ENCODE measurements at regions not wholly inside any gene's neighbourhood (a gene's known extent, or its start where the extent isn't known, plus 50 kb on each side); places are given as distances from the start of the nearest gene placed in this dataset.

DNA sequence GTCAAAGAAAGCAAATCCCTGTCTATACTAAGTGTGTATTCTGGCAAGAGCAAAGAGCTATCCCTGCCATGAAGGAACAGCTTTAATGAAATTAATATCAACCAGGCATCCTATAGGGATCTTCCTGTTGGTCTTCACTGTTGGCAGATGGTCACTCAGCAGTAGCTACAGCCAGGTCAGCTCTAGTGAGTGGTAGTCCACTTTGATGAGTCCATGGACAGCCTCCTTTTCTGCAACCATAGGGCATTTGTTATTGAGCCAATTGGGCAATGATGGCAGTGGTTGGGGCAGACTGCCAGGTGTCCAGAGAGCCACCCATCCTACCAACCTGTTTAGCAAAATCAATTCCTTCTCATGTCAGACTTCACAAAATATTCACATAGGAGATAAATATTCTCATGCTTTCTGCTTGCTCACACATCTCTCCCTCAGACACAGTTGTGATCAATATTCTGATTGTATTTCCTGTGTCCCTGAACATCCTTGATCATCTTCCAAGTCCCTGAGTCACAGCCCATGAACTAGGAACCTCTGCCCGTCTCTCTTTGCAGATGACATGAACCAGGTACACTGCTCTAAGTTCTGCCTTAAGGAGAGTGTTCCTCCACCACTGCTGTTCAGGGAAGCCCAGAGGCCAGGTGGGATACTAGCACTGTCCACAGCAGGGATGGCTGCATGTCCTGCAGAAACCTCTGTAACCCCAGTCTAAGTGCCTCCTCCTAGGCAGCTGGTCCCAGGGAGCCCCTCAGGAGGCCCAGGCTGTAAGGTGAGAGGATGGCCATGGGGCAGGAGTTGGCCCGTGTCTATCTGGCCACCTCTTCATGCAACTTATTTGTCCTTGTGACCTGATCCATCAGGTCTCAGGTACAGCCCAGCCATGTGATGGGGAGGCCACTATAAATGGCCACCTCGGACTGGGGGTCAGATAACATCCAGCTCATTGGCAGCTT lies 74.2 kb upstream of the IGLL5 start:
- intact Hi-C loops (cut with DNase I) = no loop called here

DNA sequence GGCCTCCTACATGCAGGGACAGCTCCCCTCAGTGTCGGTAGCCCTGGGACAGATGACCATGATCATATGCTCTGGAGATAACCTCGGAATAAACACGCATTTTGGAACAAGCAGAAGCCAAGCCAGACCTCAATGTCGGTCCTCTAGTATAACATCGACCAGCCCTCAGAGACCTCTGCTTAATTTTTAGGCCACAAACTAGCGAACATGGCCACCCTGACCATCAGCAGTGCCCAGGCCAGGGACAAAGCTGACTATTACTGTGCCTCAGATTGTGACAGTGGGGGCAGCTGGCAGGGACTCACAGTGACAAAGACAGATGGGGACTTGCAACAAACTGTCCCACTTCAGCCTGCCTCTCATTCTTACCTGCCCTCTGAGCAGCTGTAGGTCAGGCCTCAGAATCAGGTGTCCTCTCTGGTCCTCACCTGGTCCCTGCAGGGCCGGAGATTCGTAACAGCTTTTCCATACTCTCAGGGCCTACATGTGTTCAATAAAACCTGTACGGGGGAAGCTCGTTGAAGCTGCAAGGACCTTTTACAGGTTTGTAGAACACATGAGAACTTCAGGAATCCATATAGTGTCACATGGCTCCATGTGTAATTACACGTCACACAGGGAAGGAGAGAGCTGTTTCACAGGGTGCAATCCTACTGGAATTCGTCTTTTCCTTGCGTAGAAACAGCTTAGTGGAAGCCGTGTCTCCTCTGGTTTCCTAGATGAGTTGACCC lies 72.8 kb upstream of the IGLL5 start:
- intact Hi-C loops (cut with DNase I) = no loop called here
- Histone ChIP-seq H3K9me3 (replicated peaks in 1 of 3) (no peaks in the 10 kb centered on the region), H3K4me3 (no peak overlapping the region), H3K4me1 (replicated peaks in 1 of 2) (no peaks in the 10 kb centered on the region), H3K36me3 (replicated peaks in 1 of 2) (no peaks in the 10 kb centered on the region), H3K27me3 (no peaks in the 10 kb centered on the region), H3K27ac (no peak overlapping the region)
- 88 to 95% (median 90%) methylated on average over 14 of the region's 14 CpGs for WGBS, 4 donors
- peak in 1 of 7 donors; percentile 21 for DNase-seq
- TF ChIP-seq, protein P1, sequence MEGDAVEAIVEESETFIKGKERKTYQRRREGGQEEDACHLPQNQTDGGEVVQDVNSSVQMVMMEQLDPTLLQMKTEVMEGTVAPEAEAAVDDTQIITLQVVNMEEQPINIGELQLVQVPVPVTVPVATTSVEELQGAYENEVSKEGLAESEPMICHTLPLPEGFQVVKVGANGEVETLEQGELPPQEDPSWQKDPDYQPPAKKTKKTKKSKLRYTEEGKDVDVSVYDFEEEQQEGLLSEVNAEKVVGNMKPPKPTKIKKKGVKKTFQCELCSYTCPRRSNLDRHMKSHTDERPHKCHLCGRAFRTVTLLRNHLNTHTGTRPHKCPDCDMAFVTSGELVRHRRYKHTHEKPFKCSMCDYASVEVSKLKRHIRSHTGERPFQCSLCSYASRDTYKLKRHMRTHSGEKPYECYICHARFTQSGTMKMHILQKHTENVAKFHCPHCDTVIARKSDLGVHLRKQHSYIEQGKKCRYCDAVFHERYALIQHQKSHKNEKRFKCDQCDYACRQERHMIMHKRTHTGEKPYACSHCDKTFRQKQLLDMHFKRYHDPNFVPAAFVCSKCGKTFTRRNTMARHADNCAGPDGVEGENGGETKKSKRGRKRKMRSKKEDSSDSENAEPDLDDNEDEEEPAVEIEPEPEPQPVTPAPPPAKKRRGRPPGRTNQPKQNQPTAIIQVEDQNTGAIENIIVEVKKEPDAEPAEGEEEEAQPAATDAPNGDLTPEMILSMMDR (IDR thresholded peaks at IDR 0.05) = no peak
- TF ChIP-seq POLR2A (IDR thresholded peaks at IDR 0.05) = no peak

More for the DNA sequence above, 74.2 kb upstream of the IGLL5 start:
- 62 to 76% (median 67%) methylated on average over 3 of the region's 3 CpGs for WGBS, 4 donors
- H3K36me3 ChIP-seq (replicated peaks in 1 of 2) = no peaks in the 10 kb centered on the region
- no peaks in the 10 kb centered on the region for H3K4me1 ChIP-seq (replicated peaks in 1 of 2)
- no peaks in the 10 kb centered on the region for H3K9me3 ChIP-seq (replicated peaks in 1 of 3)
- H3K27me3 ChIP-seq = no peaks in the 10 kb centered on the region
- TF ChIP-seq, protein P1 (IDR thresholded peaks at IDR 0.05) = no peak
- TF ChIP-seq POLR2A (IDR thresholded peaks at IDR 0.05) = no peak
- DNase-seq = peak in 5 of 7 donors; percentile 28 to 48 (median 41)
- no peak overlapping the region for H3K27ac ChIP-seq
- no peak overlapping the region for H3K4me3 ChIP-seq

DNA sequence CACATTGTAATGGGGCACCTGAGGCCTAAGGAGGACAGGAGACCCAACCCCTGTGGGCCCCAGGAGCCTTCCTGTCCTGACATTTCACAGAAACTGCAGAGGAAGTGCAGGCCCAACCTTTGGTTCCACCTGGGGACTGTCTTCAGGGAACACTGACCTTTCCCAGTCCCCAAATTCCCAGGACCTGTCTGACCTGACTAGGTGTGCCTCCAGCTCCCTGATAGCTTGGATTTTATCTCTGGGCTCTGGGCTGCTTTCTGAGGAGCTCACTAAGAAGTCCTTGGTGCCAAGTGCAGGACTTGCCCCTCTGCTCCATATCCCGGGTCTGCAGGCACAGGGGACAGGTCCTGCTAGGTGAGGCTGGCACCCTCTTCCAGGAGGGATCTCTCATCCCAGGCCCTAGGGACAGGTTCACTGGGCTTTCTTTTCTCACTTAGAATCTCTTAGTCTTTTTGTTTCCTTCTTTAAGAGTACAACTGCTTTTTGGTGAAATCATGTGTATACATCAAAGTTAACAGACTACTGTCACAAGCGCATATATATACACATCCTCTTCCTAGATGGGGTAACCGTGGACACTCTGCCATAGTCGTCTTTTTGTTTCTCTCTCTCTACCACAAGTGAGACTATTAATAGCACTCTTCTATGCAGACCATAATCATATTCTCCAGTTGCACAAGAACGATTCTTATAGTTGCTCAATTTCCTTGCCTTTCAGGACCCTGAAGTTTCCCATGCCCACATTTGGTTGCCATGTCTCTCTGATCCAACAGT lies 72.0 kb upstream of the IGLL5 start:
- Histone ChIP-seq H3K4me1 (replicated peaks in 1 of 2) (no peaks in the 10 kb centered on the region), H3K9me3 (replicated peaks in 1 of 3) (no peaks in the 10 kb centered on the region), H3K27me3 (no peaks in the 10 kb centered on the region), H3K36me3 (replicated peaks in 1 of 2) (no peaks in the 10 kb centered on the region), H3K27ac (no peak overlapping the region), H3K4me3 (no peak overlapping the region)
- 68 to 75% (median 70%) methylated on average over 5 of the region's 5 CpGs for WGBS, 4 donors
- no peak for TF ChIP-seq POLR2A (IDR thresholded peaks at IDR 0.05)
- TF ChIP-seq, protein P1 (IDR thresholded peaks at IDR 0.05) = no peak
- intact Hi-C loops (cut with DNase I) = no loop called here
- no peak for DNase-seq

DNA sequence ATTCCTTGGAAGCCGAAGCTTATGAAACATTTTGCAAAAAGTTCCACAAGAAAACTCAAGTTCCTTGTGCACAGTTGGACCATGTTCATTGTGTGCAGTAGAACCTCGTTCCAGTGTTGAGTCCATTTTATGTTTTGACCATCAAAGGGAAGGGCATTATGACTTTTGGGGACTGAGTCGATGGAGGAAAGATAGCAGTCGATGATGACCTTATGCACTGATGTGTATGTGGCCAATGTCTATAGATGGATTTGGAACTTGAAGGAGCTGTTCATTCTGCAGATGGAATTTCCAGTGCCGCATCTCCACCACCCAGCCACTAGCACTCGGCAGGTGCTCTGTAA lies 71.5 kb upstream of the IGLL5 start:
- no peaks in the 10 kb centered on the region for H3K4me1 ChIP-seq (replicated peaks in 1 of 2)
- intact Hi-C loops (cut with DNase I) = no loop called here
- H3K27me3 ChIP-seq = no peaks in the 10 kb centered on the region
- WGBS, 4 donors = 87 to 92% (median 89%) methylated on average over 6 of the region's 6 CpGs
- no peak overlapping the region for H3K4me3 ChIP-seq
- no peak for DNase-seq
- TF ChIP-seq POLR2A (IDR thresholded peaks at IDR 0.05) = no peak
- TF ChIP-seq, protein P1 (IDR thresholded peaks at IDR 0.05) = no peak
- H3K36me3 ChIP-seq (replicated peaks in 1 of 2) = no peaks in the 10 kb centered on the region
- no peaks in the 10 kb centered on the region for H3K9me3 ChIP-seq (replicated peaks in 1 of 3)
- H3K27ac ChIP-seq = no peak overlapping the region

Measured in adrenal gland (tissue), 9 donors.